OCI-LY7 (cell line): ENCODE measurements at regions not wholly inside any gene's neighbourhood (a gene's known extent, or its start where the extent isn't known, plus 50 kb on each side); places are given as distances from the start of the nearest gene placed in this dataset.

ENCODE experiments used
- BruUV-seq: library from RNA; stranded (reverse); fragments of 400-500 nt; replicated peaks from 2 replicates; lab custom pipeline; 2021; lab: Mats Ljungman, UMichigan
- CTCF ChIA-PET: fragments of 300-600 bp; sonication (Branson Sonifier 250); formaldehyde crosslinking; loops from one replicate; lab custom pipeline; 2022; ENCODE audit warnings: antibody characterized with exemption; ENCODE audit not compliant: unreplicated experiment; lab: Charles Lee
- POLR2A ChIA-PET: fragments of 300-600 bp; sonication (Branson Sonifier 250); formaldehyde crosslinking; loops from one replicate; lab custom pipeline; 2022; ENCODE audit warnings: antibody characterized with exemption; lab: Charles Lee
- DNase-seq: peaks from one replicate; pipeline ENCODE4 v3.0.0-alpha.2; 2015; ENCODE audit warnings: low spot score
- H2AFZ ChIP-seq: fragments of 200-600 bp; sonication (generic), shearing (Covaris generic); 2 replicates; pipeline ENCODE4 v1.6.1; 2014; ENCODE audit warnings: mild to moderate bottlenecking, antibody characterized with exemption, low read length, moderate library complexity
- H3K27ac ChIP-seq: fragments of 200-600 bp; sonication (generic); 2 replicates; pipeline ENCODE4 v1.5.1; 2014; ENCODE audit warnings: mixed run types, low read depth, mild to moderate bottlenecking, moderate library complexity, low read length, inconsistent platforms; ENCODE audit not compliant: poor library complexity, severe bottlenecking
- H3K36me3 ChIP-seq: fragments of 200-600 bp; sonication (generic); 2 replicates; pipeline ENCODE4 v1.6.1; 2014; ENCODE audit warnings: mild to moderate bottlenecking, antibody characterized with exemption, low read length, moderate library complexity, mixed read lengths; ENCODE audit not compliant: insufficient read depth
- H3K4me1 ChIP-seq: fragments of 200-600 bp; sonication (generic); 2 replicates; pipeline ENCODE4 v1.5.1; 2014; ENCODE audit warnings: mild to moderate bottlenecking, low read length; ENCODE audit not compliant: insufficient read depth, poor library complexity, severe bottlenecking
- H3K4me2 ChIP-seq: fragments of 200-600 bp; sonication (generic); 2 replicates; pipeline ENCODE4 v1.6.1; 2014; ENCODE audit warnings: mild to moderate bottlenecking, low read length
- H3K4me3 ChIP-seq: fragments of 200-600 bp; sonication (generic); 2 replicates; pipeline ENCODE4 v1.5.1; 2014; ENCODE audit warnings: mild to moderate bottlenecking, low read depth, low read length; ENCODE audit not compliant: poor library complexity, severe bottlenecking
- H3K79me2 ChIP-seq: fragments of 200-600 bp; sonication (generic); 2 replicates; pipeline ENCODE4 v1.6.1; 2016; ENCODE audit warnings: low read depth, mild to moderate bottlenecking, low read length, moderate library complexity, mixed read lengths; ENCODE audit not compliant: insufficient read depth
- H3K9me2 ChIP-seq: fragments of 200-600 bp; sonication (generic); 2 replicates; pipeline ENCODE4 v1.6.1; 2016; ENCODE audit warnings: mild to moderate bottlenecking, low read length, mixed read lengths; ENCODE audit not compliant: insufficient read depth
- H3K9me3 ChIP-seq: fragments of 200-600 bp; sonication (generic); 2 replicates; pipeline ENCODE4 v1.6.1; 2014; ENCODE audit warnings: mild to moderate bottlenecking, mixed run types, low read length, mixed read lengths
- H4K20me1 ChIP-seq: fragments of 200-600 bp; sonication (generic); 2 replicates; pipeline ENCODE4 v1.6.1; 2014; ENCODE audit warnings: mild to moderate bottlenecking, antibody characterized with exemption, low read length, moderate library complexity, mixed read lengths; ENCODE audit not compliant: insufficient read depth
- CTCF ChIP-seq: fragments of 200-600 bp; sonication (generic); conservative IDR thresholded peaks from 2 replicates; pipeline ENCODE4 v1.5.1; 2014; ENCODE audit warnings: mild to moderate bottlenecking, antibody characterized with exemption, low read length, moderate library complexity, mixed read lengths
- EZH2phosphoT487 ChIP-seq: fragments of 200-600 bp; sonication (generic); IDR thresholded peaks from 2 replicates; pipeline ENCODE4 v1.6.1; 2018; ENCODE audit warnings: low read depth, borderline replicate concordance, mild to moderate bottlenecking, mixed run types, antibody characterized with exemption, low read length, moderate library complexity, mixed read lengths
- intact Hi-C: fragments of 100-400 bp; cut with micrococcal nuclease; formaldehyde crosslinking; loops from one replicate; pipeline ENCODE4 v1.10.0; 2022; ENCODE audit not compliant: unreplicated experiment

GRCh38 chr9:135321580-135321979 is 158.0 kb upstream of the PPP1R26 start:
- BruUV-seq: no TSS peak
- H3K79me2 ChIP-seq: no peaks in the 10 kb centered on the region
- H3K4me1 ChIP-seq: no peaks in the 10 kb centered on the region
- DNase-seq: no peak
- H3K4me2 ChIP-seq: no peak overlapping the region
- H3K27ac ChIP-seq: no peak overlapping the region
- no peaks in the 10 kb centered on the region for H3K9me2 ChIP-seq
- CTCF ChIA-PET: interaction anchor here (0.5 kb wide), 1 partner anchor 295 kb away, joined by 5 read pairs; no protein-coding TSS in a partner anchor
- H2AFZ ChIP-seq: no peak overlapping the region
- TF ChIP-seq CTCF: no peak
- no peak for TF ChIP-seq EZH2phosphoT487
- POLR2A ChIA-PET: no interaction called here
- no peak overlapping the region for H3K4me3 ChIP-seq
- intact Hi-C loops: no loop called here
- H3K9me3 ChIP-seq: no peaks in the 10 kb centered on the region
- H3K36me3 ChIP-seq: no peaks in the 10 kb centered on the region
- H4K20me1 ChIP-seq: no peaks in the 10 kb centered on the region

GRCh38 chr9:135324329-135324728 is 155.3 kb upstream of the PPP1R26 start:
- H3K4me2 ChIP-seq: no peak overlapping the region
- no peaks in the 10 kb centered on the region for H3K79me2 ChIP-seq
- CTCF ChIA-PET: no interaction called here
- no peak for DNase-seq
- H3K4me1 ChIP-seq: no peaks in the 10 kb centered on the region
- H4K20me1 ChIP-seq: no peaks in the 10 kb centered on the region
- intact Hi-C loops: no loop called here
- POLR2A ChIA-PET: no interaction called here
- TF ChIP-seq EZH2phosphoT487 (no peak), CTCF (no peak)
- no peak overlapping the region for H3K27ac ChIP-seq
- no peaks in the 10 kb centered on the region for H3K9me3 ChIP-seq
- no TSS peak for BruUV-seq
- no peak overlapping the region for H3K4me3 ChIP-seq
- no peak overlapping the region for H2AFZ ChIP-seq
- no peaks in the 10 kb centered on the region for H3K36me3 ChIP-seq
- H3K9me2 ChIP-seq: no peaks in the 10 kb centered on the region

GRCh38 chr9:135326141-135326540 is 153.4 kb upstream of the PPP1R26 start:
- Histone ChIP-seq H4K20me1 (no peaks in the 10 kb centered on the region), H3K4me1 (no peaks in the 10 kb centered on the region), H3K79me2 (no peaks in the 10 kb centered on the region), H3K9me3 (no peaks in the 10 kb centered on the region), H3K4me2 (no peak overlapping the region), H2AFZ (no peak overlapping the region), H3K36me3 (no peaks in the 10 kb centered on the region), H3K9me2 (no peaks in the 10 kb centered on the region), H3K27ac (no peak overlapping the region), H3K4me3 (no peak overlapping the region)
- no TSS peak for BruUV-seq
- DNase-seq: no peak
- CTCF ChIA-PET: no interaction called here
- no peak for TF ChIP-seq EZH2phosphoT487
- TF ChIP-seq CTCF: no peak
- intact Hi-C loops: no loop called here
- POLR2A ChIA-PET: interaction anchor here (0.6 kb wide), 1 partner anchor 660 kb away, joined by 3 read pairs; no protein-coding TSS in a partner anchor
